IMR-90 (cell line): ENCODE measurements at regions not wholly inside any gene's neighbourhood (a gene's known extent, or its start where the extent isn't known, plus 50 kb on each side); places are given as distances from the start of the nearest gene placed in this dataset.

ENCODE experiments used
- CTCF ChIP-seq: conservative IDR thresholded peaks from 2 replicates; pipeline ENCODE4 v1.5.1; 2012; ENCODE audit warnings: mild to moderate bottlenecking, low read depth, low read length, improper control_type of control experiment
- MAZ ChIP-seq: IDR thresholded peaks from 2 replicates; pipeline ENCODE4 v1.6.1; 2012; ENCODE audit warnings: low read depth, mild to moderate bottlenecking, low read length, improper control_type of control experiment, moderate library complexity, borderline replicate concordance
- MXI1 ChIP-seq: IDR thresholded peaks from 2 replicates; pipeline ENCODE4 v1.6.1; 2012; ENCODE audit warnings: low read depth, mild to moderate bottlenecking, low read length, moderate library complexity, borderline replicate concordance

GRCh38 chr1:193471981-193472380, 285.6 kb upstream of the B3GALT2 start:
- TF ChIP-seq CTCF: no peak
- no peak for TF ChIP-seq MAZ
- TF ChIP-seq MXI1: no peak
